ENCODE measurements at regions not wholly inside any gene's neighbourhood (a gene's known extent, or its start where the extent isn't known, plus 50 kb on each side); places are given as distances from the start of the nearest gene placed in this dataset.

- no peaks in the 10 kb centered on the region for H3K36me3 ChIP-seq (replicated peaks; ENCODE audit: insufficient read depth, low read length)
- no peaks in the 10 kb centered on the region for H3K9me2 ChIP-seq (replicated peaks; ENCODE audit: insufficient read depth, low read length)
- no peak overlapping the region for H3K9ac ChIP-seq (ENCODE audit: low read length)
- no peak overlapping the region for H2AFZ ChIP-seq (ENCODE audit: low read length)
- no peaks in the 10 kb centered on the region for H3K9me3 ChIP-seq (replicated peaks; ENCODE audit: insufficient read depth, low read length)
- no peaks in the 10 kb centered on the region for H4K20me1 ChIP-seq (ENCODE audit: insufficient read depth, low read length)
- TF ChIP-seq EZH2 (optimal IDR thresholded peaks at IDR 0.05; ENCODE audit: low read depth, low read length) = no peak
- no peak for TF ChIP-seq EZH2phosphoT487 (IDR thresholded peaks at IDR 0.05; ENCODE audit: low read length)
- TF ChIP-seq, protein P1, sequence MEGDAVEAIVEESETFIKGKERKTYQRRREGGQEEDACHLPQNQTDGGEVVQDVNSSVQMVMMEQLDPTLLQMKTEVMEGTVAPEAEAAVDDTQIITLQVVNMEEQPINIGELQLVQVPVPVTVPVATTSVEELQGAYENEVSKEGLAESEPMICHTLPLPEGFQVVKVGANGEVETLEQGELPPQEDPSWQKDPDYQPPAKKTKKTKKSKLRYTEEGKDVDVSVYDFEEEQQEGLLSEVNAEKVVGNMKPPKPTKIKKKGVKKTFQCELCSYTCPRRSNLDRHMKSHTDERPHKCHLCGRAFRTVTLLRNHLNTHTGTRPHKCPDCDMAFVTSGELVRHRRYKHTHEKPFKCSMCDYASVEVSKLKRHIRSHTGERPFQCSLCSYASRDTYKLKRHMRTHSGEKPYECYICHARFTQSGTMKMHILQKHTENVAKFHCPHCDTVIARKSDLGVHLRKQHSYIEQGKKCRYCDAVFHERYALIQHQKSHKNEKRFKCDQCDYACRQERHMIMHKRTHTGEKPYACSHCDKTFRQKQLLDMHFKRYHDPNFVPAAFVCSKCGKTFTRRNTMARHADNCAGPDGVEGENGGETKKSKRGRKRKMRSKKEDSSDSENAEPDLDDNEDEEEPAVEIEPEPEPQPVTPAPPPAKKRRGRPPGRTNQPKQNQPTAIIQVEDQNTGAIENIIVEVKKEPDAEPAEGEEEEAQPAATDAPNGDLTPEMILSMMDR (IDR thresholded peaks at IDR 0.05; ENCODE audit: low read length) = no peak
- H3K4me3 ChIP-seq (ENCODE audit: low read length) = no peak overlapping the region
- no peaks in the 10 kb centered on the region for H3K79me2 ChIP-seq (ENCODE audit: low read length)
- no peaks in the 10 kb centered on the region for H3F3A ChIP-seq (ENCODE audit: insufficient read depth, low read length)
- DNase-seq = no peak
- no peaks in the 10 kb centered on the region for H3K4me1 ChIP-seq (ENCODE audit: low read length)
- H3K4me2 ChIP-seq (ENCODE audit: low read depth, low read length) = no peak overlapping the region
- no peaks in the 10 kb centered on the region for H3K27me3 ChIP-seq (replicated peaks; ENCODE audit: insufficient read depth, low read length)
- no peak overlapping the region for H3K27ac ChIP-seq (ENCODE audit: low read length)
These were observed 1106.8 kb downstream of the AMY1C start for GRCh38 chr1:104856518-104856917.

DNA sequence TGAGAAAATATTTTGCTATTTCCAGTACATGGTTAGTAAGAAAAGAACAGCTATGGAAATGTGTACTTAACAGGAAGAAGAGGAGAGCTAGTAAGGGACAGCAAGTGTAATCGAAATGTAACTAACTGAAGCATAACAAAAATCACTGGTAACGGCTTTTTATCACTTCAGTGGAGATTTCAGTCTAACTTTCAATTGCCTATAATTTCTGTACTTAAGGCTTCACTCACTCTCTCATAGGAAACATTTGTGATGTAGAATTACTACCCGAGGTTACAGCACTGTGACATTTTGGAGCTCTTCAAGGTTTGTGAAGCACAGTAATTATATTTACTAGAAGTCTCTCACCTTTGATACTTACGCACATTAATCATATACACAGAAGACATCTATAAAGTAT lies 1119.1 kb downstream of the AMY1C start:
- Histone ChIP-seq H2AFZ (ENCODE audit: low read length) (no peak overlapping the region), H3K79me2 (ENCODE audit: low read length) (no peaks in the 10 kb centered on the region), H3K4me2 (ENCODE audit: low read depth, low read length) (no peak overlapping the region), H3K27ac (ENCODE audit: low read length) (no peak overlapping the region), H3K36me3 (replicated peaks; ENCODE audit: insufficient read depth, low read length) (no peaks in the 10 kb centered on the region), H3K9me3 (replicated peaks; ENCODE audit: insufficient read depth, low read length) (no peaks in the 10 kb centered on the region), H4K20me1 (ENCODE audit: insufficient read depth, low read length) (no peaks in the 10 kb centered on the region), H3K27me3 (replicated peaks; ENCODE audit: insufficient read depth, low read length) (no peaks in the 10 kb centered on the region), H3F3A (ENCODE audit: insufficient read depth, low read length) (no peaks in the 10 kb centered on the region), H3K4me1 (ENCODE audit: low read length) (no peaks in the 10 kb centered on the region), H3K9me2 (replicated peaks; ENCODE audit: insufficient read depth, low read length) (no peaks in the 10 kb centered on the region), H3K4me3 (ENCODE audit: low read length) (no peak overlapping the region), H3K9ac (ENCODE audit: low read length) (no peak overlapping the region)
- no peak for DNase-seq
- TF ChIP-seq EZH2phosphoT487 (IDR thresholded peaks at IDR 0.05; ENCODE audit: low read length) (no peak), EZH2 (optimal IDR thresholded peaks at IDR 0.05; ENCODE audit: low read depth, low read length) (no peak)
- TF ChIP-seq, protein P1 (IDR thresholded peaks at IDR 0.05; ENCODE audit: low read length) = no peak

DNA sequence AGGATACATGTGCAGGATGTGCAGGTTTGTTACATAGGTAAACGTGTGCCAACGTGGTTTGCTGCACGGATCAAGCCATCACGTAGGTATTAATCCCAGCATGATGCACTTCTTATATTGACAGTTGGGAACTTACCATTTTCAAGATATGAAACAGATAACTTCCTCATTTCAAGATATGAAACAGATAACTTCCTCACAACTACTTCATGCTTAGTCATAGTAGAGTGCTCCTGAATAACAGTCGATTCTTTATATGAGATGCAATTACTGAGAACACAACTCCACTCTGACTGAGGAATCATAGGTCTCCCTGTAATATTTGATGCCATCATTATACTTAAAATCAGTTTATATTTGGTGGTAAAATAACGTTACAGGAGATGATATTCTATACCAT lies 1124.3 kb downstream of the AMY1C start:
- H3K79me2 ChIP-seq (ENCODE audit: low read length) = no peaks in the 10 kb centered on the region
- H3K27ac ChIP-seq (ENCODE audit: low read length) = no peak overlapping the region
- no peak overlapping the region for H3K9ac ChIP-seq (ENCODE audit: low read length)
- H3F3A ChIP-seq (ENCODE audit: insufficient read depth, low read length) = no peaks in the 10 kb centered on the region
- TF ChIP-seq EZH2 (optimal IDR thresholded peaks at IDR 0.05; ENCODE audit: low read depth, low read length) (no peak), EZH2phosphoT487 (IDR thresholded peaks at IDR 0.05; ENCODE audit: low read length) (no peak)
- no peaks in the 10 kb centered on the region for H4K20me1 ChIP-seq (ENCODE audit: insufficient read depth, low read length)
- no peaks in the 10 kb centered on the region for H3K4me1 ChIP-seq (ENCODE audit: low read length)
- DNase-seq = no peak
- no peaks in the 10 kb centered on the region for H3K9me2 ChIP-seq (replicated peaks; ENCODE audit: insufficient read depth, low read length)
- no peak overlapping the region for H3K4me2 ChIP-seq (ENCODE audit: low read depth, low read length)
- no peak overlapping the region for H3K4me3 ChIP-seq (ENCODE audit: low read length)
- H3K27me3 ChIP-seq (replicated peaks; ENCODE audit: insufficient read depth, low read length) = no peaks in the 10 kb centered on the region
- no peaks in the 10 kb centered on the region for H3K9me3 ChIP-seq (replicated peaks; ENCODE audit: insufficient read depth, low read length)
- no peak overlapping the region for H2AFZ ChIP-seq (ENCODE audit: low read length)
- no peaks in the 10 kb centered on the region for H3K36me3 ChIP-seq (replicated peaks; ENCODE audit: insufficient read depth, low read length)

DNA sequence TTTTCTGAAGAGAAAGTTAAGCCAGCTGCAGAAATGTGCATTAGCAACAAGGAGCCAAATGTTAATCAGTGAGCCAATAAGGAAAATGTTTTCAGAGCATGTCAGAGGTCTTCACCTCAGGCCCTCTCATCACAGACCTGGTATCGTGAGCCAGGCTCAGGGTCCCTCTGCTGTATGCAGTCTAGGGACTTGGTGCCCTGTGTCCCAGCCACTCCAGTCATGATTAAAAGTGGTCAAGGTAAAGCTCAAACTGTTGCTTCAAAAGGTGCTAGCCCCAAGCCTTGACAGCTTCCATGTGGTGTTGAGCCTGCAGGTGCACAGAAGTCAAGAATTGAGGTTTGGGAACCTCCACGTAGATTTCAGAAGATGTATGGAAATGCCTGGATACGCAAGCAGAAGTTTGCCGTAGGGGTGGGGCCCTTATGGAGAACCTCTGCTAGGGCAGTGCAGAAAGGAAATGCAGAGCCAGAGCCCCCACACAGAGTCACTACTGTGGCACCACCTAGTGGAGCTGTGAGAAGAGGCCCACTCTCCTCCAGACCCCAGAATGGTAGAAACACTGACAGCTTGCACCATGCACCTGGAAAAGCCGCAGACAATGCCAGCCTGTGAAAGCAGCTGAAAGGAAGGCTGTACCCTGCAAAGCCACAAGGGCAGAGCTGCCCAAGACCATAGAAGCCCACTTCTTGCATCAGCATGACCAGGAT lies 1128.7 kb downstream of the AMY1C start:
- Histone ChIP-seq H3K79me2 (ENCODE audit: low read length) (no peaks in the 10 kb centered on the region), H3K36me3 (replicated peaks; ENCODE audit: insufficient read depth, low read length) (no peaks in the 10 kb centered on the region), H3K27me3 (replicated peaks; ENCODE audit: insufficient read depth, low read length) (no peaks in the 10 kb centered on the region), H3K4me1 (ENCODE audit: low read length) (no peaks in the 10 kb centered on the region), H3K4me2 (ENCODE audit: low read depth, low read length) (no peak overlapping the region), H4K20me1 (ENCODE audit: insufficient read depth, low read length) (no peaks in the 10 kb centered on the region), H3K9me2 (replicated peaks; ENCODE audit: insufficient read depth, low read length) (no peaks in the 10 kb centered on the region), H2AFZ (ENCODE audit: low read length) (no peak overlapping the region), H3K4me3 (ENCODE audit: low read length) (no peak overlapping the region), H3F3A (ENCODE audit: insufficient read depth, low read length) (no peaks in the 10 kb centered on the region), H3K9me3 (replicated peaks; ENCODE audit: insufficient read depth, low read length) (no peaks in the 10 kb centered on the region), H3K9ac (ENCODE audit: low read length) (no peak overlapping the region), H3K27ac (ENCODE audit: low read length) (no peak overlapping the region)
- TF ChIP-seq, protein P1 (IDR thresholded peaks at IDR 0.05; ENCODE audit: low read length) = no peak
- TF ChIP-seq EZH2 (optimal IDR thresholded peaks at IDR 0.05; ENCODE audit: low read depth, low read length) (no peak), EZH2phosphoT487 (IDR thresholded peaks at IDR 0.05; ENCODE audit: low read length) (no peak)
- no peak for DNase-seq

Measured in MM.1S (cell line).